NCI-H2029 (cell line): ENCODE measurements at regions not wholly inside any gene's neighbourhood (a gene's known extent, or its start where the extent isn't known, plus 50 kb on each side); places are given as distances from the start of the nearest gene placed in this dataset.
A peak's percentile ranks its signal among the peaks of the same experiment; 100 is the strongest.
"Not testable (repeated sequence)": the region's sequence is repeated elsewhere in the genome, so short reads cannot be mapped to it uniquely, and the experiment has no call there.

Experiments used
- DNase-seq: peaks from one replicate; lab custom pipeline; 2025; lab: John Stamatoyannopoulos, UW

DNA sequence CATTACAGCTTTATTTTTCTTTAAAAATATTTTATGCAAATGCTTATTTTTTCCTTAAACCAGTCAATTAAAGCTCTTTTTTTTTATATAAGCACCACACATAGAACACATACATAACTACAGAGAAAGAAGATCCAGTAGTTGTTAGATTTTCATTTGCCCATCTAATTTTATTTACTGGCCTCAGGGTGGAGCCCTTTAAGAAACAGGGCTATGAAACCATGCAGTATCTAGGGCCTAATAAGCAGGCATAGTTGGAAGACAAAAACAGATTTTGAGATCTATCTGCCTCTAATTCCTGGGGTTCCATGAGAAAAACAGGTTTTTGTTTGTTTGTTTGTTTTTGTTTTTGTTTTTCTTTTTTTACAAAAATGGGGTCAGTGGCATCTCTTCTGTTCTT lies 120.6 kb downstream of the BCHE start:
- no peak for DNase-seq

DNA sequence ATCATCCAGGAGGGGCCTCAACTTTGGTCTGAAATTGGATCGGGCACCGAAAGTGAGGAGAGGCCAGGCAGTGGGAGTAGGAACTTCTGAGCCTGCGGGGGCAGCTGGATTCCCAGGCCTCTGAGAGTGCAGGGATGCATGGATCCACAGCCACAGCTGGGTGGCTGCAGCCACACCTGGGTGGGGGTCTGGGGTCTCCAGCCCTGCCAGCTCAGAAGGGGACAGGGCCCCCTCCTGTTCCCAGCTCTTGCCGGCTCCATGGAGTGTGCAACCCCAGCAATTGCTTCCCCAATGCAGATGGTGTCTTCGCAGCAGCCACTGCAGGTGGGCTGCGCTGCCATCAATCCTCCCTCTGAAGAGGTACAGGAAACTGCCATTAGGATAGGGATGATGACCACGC lies 123.7 kb downstream of the BCHE start:
- no peak for DNase-seq

- no peak for DNase-seq
These were observed 124.8 kb downstream of the BCHE start for GRCh38 chr3:165712382-165712781.

DNA sequence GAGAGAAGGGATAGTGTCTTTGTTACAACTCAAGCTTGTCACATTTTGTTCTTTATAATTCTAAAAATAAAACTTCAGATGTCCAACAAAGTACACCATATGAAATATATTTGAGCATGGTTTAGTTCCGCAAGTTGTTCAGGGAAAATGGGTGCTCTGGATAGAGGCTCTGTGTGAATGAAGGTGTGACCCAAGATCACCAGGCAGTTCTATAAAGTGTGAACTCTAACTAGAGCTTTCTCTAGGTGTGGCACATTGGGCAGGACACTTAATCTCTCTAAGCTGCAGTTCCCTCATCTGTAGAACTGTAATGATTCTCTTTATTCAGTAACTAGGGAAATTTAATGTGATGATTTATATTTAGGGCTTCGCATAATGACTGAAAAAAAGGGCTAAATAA lies 139.3 kb downstream of the BCHE start:
- no peak for DNase-seq

GRCh38 chr3:165696496-165696895 lies 140.7 kb downstream of the BCHE start:
- no peak for DNase-seq

GRCh38 chr3:165683947-165684346 lies 153.3 kb downstream of the BCHE start:
- no peak for DNase-seq

DNA sequence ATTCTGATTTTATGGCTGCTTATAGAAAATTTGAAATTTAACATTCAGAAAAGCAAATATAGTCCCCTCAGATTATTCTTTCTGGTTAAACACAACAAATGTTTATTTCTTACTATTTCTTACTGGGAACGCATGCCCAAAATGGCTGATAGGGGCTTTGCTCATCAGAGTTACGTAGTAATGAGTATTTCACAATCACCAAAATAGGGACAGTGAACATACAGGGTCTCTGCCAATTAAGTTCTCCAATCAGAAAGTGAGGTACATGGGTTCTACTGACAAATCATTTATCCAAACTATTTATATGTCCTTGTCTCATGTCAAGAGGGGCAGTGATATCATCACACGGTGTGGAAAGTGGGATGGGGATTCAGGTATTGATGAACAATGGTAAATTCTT lies 154.5 kb downstream of the BCHE start:
- DNase-seq = no peak

DNA sequence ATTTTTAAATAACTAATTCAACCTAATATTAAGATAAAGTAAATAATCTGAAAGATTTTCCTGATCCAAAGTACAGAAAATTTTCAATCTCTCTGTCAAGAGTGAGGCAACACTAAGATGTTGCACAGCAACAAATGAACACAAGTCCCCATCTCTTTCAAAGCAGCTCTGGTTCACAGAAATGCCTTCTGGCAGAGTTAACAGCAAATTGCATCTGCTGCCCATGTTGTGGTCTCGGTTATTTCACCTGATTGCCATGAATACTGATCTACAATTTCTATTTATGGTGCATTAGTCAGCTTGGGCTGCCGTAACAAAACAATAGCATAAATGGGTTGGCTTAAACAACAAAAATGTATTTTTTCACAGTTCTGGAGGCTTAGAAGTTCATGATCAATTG lies 167.3 kb downstream of the BCHE start:
- DNase-seq = no peak

GRCh38 chr3:165669504-165669903 lies 167.7 kb downstream of the BCHE start:
- no peak for DNase-seq

GRCh38 chr3:165667676-165668075 lies 169.5 kb downstream of the BCHE start:
- DNase-seq = no peak

DNA sequence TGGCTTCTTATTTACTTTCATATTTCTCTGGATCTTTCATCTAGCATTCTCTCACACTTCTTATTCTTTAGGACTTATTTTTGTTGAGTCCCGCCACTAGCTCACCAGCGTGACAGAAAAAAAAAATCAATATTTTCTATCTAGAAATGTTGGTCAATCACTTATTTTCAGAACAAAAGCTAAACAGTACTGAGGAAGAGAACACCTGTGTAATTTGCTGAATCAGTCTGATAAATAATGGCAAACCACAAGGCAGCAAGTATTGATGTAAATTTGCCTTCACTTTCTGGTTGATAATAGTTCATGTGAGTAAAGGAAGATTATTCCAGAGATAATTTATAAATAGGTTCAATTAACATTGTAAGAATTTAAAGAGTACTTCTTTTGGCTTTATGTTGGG lies 179.2 kb downstream of the BCHE start:
- no peak for DNase-seq

DNA sequence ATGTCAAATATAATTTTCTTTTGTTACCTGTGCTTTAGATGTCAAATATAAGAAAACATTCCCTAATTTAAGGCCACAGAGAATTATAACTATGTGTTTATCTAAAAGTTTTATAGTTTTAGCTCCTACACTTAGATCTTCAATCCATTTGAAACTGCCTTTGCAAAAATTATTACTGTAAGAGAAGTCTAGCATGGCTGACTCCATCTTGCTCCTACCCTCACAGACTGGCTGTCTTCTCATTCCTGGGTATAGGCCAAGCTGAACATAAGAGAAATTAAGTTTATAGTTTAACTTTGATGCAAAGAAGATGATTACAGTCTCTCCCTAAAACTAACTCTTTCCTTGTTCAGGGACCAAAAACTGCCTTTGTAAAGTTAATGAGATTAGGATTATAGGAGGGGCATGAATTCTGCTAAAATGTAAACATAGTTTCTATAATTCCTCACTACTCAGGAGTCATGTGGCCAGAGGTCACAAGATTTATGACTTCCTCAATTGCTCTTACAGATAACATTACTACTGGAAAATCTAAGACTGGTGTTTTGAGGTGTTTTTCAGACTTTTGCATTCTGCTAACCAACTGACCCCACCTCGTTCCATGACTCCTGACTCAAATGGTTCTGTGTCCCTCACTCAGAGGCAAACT lies 184.0 kb downstream of the BCHE start:
- DNase-seq = no peak

DNA sequence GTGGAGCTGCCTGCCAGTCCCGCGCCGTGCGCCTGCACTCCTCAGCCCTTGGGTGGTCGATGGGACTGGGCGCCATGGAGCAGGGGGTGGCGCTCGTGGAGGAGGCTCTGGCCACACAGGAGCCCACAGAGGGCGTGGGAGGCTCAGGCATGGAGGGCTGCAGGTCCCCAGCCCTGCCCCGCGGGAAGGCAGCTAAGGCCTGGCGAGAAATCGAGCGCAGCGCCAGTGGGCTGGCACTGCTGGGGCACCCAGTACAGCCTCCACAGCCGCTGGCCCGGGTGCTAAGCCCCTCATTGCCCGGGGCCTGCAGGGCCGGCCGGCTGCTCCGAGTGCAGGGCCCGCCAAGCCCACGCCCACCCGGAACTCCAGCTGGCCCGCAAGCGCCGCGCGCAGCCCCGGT lies 187.9 kb downstream of the BCHE start:
- DNase-seq = not testable (repeated sequence)

DNA sequence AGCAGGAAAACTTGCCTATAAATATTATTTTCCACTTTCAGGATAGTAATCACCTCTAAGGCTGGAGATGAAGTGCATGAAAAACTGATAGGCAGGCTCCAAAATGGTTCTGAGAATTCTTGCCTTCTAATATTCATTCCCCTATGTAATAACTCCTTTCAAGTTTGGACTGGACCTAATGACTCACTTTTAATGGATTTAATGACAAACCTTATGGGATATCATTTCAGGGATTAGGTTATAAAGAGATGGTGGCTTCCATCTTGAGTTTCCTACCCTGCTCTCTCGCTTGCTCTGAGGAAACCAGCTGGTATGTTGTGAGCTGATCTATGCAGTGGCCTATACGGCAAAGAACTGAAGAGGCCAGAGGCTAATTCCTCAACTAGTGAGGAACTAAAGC lies 192.0 kb downstream of the BCHE start:
- DNase-seq = no peak

GRCh38 chr3:165644331-165644730 lies 192.9 kb downstream of the BCHE start:
- DNase-seq = no peak

DNA sequence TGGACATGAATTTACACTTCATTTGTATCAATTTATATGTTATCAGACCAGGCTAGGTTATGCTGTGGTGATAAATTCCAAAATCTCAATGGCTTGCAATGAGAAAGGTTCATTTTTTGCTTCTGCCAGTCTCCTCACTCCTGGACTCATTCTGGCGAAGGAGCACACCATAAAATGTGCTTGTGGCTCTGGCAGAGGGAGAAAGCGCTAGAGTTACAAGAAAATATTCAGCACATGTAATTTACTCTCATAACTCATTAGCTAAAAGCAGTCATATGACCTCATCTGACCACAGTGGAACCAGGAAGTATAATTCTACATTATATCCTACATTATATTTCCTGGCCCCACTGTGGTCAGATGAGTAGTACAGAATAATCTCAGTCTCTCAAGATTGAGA lies 193.8 kb downstream of the BCHE start:
- peak; percentile 77 for DNase-seq

GRCh38 chr3:165642761-165643420 lies 194.3 kb downstream of the BCHE start:
- peak; percentile 65 for DNase-seq

DNA sequence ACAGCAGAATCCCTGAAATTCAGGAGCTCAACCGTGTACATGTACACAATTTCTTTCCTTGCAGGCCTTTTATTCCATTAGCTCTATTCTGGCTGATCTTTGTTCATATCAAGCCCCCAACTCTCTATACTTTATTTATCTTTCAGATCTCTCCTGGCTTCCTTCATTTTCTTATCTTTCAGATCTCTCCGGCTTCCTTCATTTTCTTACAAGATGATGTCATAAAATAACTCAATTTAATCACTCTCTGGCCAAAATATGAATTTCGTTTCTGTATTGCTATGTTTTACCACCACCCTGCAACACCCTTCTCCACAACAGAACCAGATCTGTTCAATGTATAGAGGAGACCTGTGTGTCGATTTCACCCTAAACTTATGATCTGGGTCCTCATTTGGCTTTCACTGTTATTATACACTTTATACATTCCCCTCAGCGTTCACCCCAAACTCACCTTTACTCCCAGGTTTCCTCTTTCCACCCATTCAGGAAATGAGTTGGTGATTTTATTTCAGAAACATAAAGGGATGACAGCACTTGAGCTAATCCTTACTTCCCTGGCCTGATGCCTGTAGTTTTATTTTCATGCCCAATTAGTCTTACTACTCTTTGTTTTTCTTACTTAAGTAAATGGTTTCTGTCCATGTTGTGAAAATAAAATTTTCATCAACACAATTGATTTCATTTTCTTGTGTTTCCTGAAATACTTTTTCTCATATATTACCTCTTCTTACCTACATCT lies 195.5 kb downstream of the BCHE start:
- peak; percentile 29 for DNase-seq

GRCh38 chr3:165640970-165641369 lies 196.3 kb downstream of the BCHE start:
- DNase-seq = peak; percentile 44

DNA sequence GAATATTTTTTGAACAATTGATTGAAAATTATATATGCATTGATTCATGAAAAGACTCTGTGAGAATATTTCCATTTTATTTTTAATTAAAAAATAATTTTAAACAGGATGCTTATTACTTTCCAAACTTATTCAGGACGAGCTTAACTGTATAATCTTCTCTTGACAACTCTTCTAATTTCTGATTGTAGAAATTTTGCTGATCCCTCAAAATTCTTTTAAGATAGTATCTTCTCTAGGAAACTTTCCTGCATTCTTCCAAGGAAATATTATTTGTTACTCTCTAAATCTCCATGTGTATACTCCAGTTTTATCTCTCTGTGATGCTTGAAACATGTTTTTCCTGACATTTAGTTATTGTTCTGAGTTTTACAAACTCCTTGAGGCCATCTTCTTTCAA lies 197.2 kb downstream of the BCHE start:
- DNase-seq = no peak

- DNase-seq = no peak
These were observed 199.2 kb downstream of the BCHE start for GRCh38 chr3:165638034-165638433.

- no peak for DNase-seq
These were observed 200.6 kb downstream of the BCHE start for GRCh38 chr3:165636684-165637015.
